ENCODE measurements at regions not wholly inside any gene's neighbourhood (a gene's known extent, or its start where the extent isn't known, plus 50 kb on each side); places are given as distances from the start of the nearest gene placed in this dataset.

DNA sequence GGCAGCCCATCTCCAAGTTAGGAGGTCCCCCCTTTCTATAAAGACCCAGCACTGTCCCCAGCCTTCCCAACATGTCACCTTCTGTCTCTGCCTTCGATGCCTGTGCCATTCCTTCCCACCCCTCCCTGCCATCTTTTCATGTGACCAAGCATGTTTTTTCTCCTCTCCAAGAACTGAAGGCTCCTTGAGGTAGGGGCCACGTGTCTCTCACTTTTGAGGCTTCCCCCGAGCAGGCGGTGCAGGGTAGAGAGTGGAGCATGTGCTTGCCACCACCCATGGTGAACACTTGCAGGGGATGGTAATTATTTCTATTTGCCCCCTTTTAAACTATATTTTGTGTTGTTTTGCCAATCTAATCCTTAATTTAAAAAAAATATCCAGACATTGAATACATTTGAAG lies 168.4 kb downstream of the ACKR3 start:
- TF ChIP-seq, protein P1, sequence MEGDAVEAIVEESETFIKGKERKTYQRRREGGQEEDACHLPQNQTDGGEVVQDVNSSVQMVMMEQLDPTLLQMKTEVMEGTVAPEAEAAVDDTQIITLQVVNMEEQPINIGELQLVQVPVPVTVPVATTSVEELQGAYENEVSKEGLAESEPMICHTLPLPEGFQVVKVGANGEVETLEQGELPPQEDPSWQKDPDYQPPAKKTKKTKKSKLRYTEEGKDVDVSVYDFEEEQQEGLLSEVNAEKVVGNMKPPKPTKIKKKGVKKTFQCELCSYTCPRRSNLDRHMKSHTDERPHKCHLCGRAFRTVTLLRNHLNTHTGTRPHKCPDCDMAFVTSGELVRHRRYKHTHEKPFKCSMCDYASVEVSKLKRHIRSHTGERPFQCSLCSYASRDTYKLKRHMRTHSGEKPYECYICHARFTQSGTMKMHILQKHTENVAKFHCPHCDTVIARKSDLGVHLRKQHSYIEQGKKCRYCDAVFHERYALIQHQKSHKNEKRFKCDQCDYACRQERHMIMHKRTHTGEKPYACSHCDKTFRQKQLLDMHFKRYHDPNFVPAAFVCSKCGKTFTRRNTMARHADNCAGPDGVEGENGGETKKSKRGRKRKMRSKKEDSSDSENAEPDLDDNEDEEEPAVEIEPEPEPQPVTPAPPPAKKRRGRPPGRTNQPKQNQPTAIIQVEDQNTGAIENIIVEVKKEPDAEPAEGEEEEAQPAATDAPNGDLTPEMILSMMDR (IDR thresholded peaks at IDR 0.05; ENCODE audit: poor library complexity) = no peak
- TF ChIP-seq EZH2 (IDR thresholded peaks at IDR 0.05; ENCODE audit: borderline replicate concordance) = no peak
